ENCODE measurements at regions not wholly inside any gene's neighbourhood (a gene's known extent, or its start where the extent isn't known, plus 50 kb on each side); places are given as distances from the start of the nearest gene placed in this dataset.
"Not testable (repeated sequence)": the region's sequence is repeated elsewhere in the genome, so short reads cannot be mapped to it uniquely, and the experiment has no call there.

DNA sequence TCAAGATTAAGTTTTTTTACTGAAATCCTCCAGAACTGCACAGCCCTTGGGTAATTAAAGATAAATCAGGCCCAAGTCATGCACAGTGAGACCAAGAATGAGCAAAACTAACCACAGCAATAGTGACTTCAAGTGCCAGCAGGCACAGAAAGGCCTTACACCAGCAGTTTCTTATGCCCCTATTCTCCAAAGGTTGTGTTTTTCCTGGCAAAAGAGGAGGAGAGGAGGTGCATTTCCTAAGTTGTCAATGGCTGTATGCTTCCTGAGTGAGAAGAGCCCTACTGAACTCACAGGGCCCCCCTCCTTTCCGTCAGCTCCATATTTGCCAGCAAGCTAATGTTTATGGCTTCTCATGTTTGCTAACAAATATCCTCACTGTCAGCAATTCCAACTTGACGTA lies 418.7 kb upstream of the INTU start:
- DNase-seq = no peak

DNA sequence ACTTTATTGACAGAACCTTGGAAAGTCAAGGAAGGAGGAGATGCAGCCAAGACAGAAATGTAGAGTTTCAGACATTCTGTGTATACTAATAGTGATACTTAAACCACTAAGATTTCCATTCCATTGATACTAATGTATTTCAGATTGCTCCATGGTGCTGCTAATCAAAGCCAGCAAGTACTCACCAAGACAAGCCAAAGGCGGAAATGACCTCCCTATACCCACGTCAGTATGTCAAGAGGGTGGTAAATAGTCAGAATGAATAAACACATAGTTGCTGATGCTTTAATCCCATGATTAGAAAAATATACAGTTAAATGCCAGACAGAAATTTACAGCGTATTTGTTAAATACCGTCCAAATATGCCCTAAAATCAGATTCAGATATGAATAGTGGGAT lies 417.8 kb upstream of the INTU start:
- no peak for DNase-seq

DNA sequence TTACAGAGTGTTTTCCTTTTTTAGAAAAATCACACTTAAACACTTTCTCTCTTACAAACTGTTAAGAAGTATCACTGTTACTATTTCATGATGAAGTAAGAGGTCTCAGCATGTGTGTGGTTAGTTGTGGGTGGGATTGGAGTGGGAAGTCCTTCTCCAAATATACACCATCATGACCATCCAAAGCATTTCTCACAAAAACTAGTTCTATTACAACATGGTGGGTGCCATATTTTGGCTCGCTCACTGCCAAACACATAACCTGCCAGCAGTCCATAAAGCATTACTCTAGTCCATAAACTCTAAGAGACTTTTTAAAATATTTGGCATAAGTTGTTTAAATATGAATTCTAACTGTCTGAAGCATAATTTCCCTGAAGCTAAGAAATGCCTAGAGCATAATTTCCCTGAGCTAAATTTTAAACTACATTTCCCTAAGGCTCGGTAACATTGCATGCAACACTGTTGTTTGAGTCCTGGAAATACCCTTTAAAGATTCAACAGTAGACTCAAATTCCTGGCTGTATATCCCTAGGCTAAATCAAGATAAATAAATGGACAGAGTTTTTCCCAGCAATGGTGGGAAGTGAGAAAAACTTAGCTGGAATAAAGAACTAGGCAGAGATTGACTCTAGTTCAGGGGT lies 415.0 kb upstream of the INTU start:
- no peak for DNase-seq

DNA sequence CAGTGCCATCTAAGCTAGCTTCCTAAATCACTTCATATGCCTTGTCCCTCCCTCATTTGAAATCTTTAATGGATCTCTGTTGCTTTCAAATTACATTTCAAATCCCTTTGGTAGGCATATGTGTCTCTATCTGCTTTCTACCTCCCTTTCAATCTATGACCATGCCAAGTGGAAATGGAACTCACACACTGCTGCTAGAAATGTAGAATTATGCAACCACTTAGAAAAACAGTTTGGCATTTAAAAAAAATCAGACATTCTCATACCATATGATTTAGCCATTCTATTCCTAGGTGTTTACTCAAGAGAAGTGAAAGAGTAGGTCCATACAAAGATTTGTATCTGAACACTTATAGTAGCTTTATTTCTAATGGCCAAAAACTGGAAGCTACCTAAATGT lies 413.5 kb upstream of the INTU start:
- no peak for DNase-seq

DNA sequence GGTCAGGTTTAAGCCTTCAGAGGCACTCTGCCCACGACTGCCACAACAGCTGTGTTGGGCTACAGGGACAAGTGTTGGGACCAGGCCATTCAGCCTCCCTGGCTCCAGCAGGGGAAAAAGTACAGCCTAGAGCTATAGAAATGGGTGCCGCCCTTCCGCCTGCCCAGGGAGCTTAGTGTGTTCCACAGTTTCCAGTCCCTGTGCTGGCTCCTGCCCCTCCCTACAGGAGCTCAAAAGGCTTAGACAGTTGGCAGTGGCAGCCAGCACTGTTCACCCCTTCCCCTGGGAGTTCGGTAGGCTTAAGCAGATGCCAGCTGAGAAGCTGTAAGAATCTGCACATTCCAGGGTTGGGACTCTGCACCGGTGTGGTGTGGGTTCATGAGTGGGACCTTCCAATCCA lies 408.2 kb upstream of the INTU start:
- no peak for DNase-seq

DNA sequence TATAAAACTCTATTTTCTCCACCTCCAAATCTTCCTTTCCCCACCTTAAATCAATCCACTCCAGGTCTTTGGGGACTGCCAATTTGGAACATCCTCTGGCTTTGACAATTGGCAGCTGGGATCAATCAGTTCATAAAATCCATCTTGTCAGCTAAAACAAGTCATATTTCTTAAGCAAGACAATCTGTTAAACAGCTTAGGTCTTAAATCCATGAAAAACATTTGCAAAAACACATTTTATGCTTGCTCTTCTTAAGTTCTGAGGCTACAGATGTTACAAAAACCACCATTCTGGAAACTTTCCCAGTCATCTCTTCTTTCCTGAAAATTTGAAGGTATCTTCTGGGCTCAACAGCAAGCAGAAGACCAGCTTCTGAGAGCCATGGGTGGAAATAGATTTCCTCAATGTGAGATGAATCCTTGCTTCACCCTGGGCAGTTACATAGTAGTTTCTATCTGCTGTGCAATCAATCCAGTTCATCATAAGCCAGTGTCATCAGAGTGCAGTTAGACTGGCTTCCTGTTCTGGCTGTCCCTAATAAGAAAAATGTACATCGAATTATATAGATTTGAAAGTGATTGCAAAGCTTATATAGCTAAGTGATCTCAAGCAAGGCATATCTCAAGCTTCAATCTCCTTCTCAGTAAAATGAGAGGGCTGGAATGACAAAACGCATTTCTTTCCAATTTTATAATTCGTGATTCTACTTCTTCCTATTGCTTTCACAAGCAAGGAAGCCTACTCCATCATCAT lies 402.7 kb upstream of the INTU start:
- DNase-seq = no peak

DNA sequence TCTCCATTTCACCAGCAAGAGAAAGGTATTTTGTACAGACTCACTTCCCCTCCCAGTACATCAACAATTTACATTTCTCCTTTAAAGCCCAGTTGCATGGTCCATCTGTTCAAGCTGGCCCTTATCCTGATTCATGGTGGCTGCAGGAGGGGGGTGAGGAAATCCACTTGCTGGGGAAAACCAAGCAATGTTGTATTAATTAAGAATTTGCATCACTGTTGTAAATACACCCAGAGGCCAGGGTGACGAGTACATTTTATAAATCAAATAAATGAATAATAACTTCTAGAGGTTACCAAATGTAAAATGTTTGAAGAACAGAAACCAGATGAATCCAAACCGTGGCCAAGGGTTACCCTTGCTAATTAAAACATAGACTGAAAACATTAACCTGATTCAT lies 395.9 kb upstream of the INTU start:
- DNase-seq = no peak

DNA sequence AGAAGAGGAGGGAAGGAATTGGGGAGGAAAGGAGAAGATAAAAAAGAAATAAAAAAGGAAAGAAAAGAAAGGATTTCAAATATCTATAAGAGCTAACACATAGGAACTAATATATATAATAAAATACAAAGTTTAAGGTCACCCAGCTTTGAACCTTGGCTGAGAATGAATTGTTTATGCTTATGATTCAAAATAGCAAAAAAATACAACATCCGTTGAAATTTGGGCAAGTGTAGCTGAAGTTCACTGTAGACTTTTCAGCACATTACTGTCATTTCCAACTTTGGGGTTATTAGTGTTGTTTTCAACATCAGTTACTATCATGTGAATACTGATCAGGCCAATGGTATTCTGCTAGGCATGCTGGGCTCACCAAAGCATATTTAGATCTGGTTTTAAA lies 395.2 kb upstream of the INTU start:
- no peak for DNase-seq

DNA sequence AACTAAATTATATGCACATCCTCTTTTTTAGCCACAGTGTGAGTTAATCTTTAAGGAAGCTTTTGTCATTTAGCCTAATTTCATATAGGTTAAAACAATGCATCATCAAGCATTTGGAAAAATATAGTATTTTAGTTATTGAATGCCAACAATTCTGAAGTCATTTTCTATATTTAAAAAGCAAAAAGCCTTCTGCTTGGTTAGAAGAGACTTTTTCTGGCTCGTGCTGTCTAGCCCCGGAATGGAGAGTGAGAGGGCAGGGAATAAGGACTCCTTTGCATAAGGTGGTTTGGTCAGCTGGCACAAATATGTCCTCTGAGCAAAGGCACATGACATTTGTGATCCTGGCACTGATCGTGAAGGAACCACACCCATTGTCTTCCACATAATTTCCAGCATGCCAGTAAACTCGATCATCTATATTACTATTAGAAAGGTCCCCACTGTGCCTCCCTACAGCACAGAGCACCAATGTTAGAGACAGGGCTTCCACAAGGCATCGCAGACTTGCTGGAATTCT lies 393.7 kb upstream of the INTU start:
- no peak for DNase-seq

DNA sequence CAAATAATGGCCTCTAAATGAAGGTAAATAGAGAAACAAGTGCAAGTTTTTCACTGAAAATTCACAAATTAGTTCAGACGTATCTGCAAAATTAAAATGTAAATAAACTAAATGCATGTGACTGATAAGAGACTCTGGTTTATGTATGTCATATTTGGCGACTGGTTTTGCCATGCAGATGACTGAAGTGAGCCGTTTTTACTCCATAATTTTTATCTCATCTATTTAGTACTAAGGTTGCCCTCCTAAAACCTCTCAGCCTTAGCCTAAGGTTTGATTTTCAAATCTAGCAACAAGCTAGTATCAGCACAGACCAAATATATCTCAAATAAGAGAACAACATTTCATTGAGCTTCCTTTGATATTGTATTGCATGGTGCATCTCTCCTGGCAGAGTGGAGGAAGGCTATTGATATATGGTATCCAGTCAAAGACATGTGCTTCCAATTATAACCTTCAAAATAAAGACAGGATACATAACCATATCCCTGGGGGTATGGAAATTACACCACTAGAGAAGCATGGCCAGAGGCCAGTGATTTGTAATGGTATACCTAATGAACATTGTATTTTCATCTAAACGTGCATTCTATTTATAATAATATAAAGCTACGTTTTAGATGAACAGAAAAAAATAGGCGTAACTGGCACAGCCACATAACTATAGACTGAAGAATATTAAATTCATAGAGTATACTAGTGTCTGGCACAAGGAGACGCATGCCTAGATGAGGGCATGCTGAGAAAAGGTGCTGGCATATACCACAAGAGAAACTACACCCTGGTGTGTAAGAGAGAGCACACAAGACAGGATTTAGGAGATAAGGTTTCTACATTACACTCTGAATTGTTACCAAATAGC lies 392.6 kb upstream of the INTU start:
- no peak for DNase-seq

DNA sequence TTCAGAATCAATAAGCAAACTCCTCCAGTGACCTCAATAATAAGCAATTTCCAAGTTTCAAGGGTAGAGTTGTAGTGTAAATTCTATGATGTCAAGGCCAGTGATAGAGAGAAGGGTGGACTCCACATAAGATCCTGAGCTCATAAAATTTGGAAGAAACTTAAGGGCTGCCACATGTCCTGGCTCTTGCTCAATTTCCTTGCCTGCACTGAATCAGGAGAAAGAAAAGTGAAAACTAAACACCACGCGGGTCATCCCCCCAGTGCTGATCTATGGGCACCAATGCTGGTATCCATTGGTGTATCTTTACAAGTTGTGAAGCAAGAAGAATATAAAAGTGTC lies 392.0 kb upstream of the INTU start:
- DNase-seq = no peak

DNA sequence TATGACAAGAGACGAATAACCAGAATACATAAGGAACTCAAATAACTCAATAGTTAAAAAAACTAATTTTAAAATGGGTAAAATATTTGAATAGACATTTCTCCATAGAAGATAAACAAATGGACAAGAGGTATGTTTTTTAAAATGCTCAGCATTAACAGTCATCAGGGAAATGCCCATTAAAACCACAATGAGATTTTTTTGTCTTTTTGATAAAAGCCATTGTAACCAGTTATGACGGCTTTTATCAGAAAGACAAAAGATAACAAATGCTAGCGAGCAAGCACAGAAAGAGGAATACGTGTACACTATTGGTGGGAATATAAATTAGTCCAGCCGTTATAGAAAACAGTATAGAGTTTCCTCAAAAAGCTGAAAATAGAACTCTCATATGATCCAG lies 388.2 kb upstream of the INTU start:
- no peak for DNase-seq

DNA sequence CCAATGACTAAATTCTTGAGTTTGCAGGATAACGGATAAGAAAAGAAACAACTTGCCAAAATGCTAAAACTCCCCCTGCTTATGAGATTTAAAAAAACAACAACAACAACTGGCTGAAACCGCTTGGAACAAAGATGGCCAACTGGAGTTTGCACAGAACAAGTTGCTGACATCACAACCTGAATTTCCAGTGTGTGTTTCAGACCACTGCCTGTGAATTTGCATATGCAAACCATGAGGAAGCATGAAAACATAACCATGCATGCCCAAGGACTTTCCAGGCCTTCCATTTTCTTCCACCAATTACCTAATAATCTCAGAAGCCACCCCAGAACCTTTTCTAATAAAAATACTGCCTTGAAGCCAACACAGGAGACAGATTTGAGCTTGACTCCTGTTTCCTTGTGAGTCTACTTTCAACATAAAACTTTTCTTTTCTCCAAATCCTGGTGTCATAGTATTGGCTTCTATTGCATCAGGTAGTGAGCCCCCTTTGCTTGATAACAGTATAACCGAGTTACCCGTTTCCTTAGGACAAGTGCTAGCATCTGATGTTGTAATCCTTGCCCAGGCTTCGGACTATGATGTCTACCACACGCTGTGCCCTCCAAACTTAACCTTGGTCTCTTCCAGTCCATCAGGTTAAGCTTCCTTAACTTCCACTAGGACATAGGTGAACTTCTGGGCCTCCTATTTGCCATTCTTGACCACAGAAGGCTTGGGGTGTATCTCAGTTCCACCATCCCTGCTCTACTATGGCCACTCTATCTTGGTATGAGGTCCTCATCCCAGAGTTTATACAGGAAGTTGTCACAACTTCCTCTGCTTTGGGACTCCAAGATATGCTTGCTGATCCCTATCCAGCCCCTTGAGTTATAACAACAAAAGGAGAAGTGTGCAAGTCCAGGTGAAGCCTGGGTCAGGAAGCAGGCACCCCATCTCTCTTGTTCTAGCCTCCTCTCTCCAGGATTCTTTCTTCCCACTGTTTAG lies 385.5 kb upstream of the INTU start:
- DNase-seq = no peak

DNA sequence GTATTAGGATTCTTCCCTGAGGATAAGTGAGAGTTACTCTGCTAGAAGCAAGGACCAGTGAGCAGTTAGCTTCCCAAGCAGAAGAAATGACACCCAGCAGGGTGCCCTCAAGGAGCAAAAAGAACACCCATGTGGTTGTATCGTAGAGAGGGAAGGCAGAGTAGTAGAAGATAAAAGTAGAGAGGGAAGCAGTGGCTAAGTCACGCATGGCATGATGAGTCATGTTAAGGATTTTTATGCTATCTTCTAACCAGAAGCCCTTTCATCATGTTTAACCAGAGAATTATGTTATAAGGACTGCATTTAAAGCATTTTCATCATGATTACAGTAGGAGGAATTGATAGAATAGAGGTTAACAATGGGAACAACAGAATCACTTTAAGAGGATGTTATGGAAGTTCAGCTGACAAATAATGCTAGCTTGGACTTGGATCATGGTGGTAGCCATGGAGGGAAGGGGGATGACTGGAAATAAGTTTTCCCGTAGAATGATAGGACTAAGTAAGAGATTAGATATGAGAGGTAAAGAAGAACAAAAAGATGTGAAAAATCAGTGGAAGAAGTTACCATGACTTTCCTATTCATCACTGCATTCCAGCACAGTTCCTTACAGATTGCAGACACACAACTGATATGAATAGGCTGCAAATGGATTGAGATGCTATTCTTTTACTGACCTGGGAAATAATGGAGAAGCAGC lies 383.5 kb upstream of the INTU start:
- no peak for DNase-seq

DNA sequence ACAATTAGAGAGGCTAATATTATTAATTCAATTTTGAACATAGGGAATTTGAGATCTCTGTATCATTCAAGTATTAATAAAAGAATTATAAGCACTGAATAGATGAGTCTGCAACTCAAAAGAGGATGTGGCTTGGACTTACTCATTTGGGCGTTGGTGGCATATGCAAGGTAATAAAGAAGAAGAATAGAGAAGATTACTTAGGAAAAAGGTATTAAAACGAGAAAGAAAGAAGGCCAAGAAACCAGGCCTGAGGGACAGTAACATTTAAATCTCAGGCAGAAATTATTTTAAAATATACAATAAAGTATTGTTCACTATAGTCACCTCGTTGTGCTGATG lies 383.0 kb upstream of the INTU start:
- DNase-seq = no peak

DNA sequence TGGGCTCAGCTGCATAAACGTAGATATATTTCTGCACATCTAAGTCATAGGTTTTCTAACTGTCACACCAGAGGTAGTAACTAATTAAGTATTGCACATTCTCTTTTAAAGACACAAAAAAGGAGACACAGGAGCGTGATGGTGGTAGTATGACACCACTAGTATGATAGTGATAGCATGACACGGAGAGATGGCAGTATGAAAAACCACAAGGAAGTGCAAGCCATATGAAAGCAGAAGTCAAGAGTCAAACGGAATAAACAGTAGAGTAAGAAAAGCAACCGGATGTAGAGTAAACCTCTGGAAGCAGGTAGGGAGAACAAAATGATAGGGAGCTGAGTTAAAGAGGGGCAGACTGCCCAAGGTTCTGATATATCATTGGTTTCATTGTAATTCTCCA lies 382.2 kb upstream of the INTU start:
- DNase-seq = no peak

DNA sequence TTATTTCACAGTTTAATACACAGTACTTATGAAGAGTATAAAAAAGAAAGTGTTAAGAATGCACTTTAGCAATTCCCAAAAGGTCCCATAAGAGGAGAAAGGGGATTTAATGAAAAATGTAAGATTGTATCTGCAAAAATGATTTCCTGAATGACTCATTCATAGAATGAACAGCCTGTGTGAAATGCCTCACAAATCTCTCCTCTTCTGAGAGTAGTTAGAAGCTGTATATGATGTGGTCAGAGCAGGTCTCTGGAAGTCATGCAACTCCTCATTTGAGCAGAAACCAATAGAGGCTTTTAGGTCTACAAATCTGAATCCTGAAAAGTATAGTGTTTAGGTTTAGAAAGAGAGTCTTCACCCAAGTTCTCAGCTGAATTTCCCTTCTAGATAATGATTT lies 381.3 kb upstream of the INTU start:
- no peak for DNase-seq

DNA sequence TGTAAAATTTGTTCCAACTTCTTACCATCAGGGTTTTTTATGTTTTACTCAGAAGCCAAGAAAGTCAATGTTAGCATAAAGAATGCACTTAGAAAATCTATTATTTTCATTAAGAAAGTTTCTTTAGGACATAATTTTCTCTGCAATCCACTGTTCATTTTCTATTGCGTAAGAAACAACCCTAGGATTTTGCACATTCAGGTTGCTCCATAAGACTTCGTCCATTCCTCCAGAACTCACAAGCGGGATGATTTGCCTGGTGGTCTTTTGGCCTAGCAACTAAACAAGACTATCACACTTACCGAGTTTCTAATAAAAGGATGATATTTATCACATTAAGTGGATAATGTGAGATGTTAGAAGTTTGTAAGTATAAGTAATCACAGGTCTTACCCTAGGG lies 376.3 kb upstream of the INTU start:
- no peak for DNase-seq

DNA sequence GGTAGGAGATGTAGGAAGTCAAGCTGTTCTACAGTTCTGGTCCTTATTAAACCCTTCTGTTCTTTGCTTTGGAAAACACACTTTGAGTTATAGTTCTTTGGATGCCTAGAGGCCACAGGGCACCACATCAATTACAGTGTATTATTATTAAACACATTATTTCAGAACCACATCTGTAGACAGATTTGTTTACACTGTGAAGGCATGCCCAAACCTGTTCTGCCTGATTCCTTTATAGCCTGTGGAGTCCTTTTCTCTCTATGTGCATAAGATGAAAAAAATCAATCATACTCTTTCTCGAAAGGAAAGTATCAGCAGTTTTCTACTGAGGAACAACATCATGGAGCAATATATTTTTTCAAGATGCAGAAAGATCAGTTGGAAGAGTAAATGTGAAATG lies 371.3 kb upstream of the INTU start:
- no peak for DNase-seq

DNA sequence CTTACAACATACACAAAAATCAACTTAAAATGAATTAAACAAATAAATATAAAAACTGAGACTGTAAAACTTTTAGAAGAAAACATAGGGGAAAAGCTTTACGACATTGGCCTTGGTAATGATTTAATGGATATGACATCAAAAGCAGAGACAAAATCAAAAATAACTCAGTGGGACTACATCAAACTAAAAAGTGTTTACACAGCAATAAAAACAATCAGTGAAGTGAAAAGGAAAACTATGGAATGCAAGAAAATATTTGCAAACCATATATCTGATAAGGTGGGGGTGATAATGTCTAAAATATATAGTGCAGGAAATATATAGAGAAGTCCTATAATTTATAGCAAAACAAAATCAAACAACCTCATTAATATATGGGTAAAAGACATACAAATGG lies 364.4 kb upstream of the INTU start:
- no peak for DNase-seq

DNA sequence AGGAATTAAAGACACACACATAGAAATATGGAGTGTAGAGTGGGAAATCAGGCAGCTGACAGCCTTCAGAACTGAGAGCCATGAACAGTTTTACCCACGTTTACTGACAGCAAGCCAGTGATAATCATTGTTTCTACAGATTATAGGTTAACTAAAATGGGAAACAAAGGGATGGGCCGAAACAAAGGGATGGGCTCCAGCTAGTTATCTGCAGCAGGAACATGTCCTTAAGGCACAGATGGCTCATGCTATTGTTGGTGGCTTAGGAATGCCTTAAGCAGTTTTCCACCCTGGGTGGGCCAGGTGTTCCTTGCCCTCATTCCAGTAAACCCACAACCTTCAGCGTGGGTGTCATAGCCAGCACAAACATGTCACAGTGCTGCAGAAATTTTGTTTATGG lies 355.7 kb upstream of the INTU start:
- DNase-seq = not testable (repeated sequence)

DNA sequence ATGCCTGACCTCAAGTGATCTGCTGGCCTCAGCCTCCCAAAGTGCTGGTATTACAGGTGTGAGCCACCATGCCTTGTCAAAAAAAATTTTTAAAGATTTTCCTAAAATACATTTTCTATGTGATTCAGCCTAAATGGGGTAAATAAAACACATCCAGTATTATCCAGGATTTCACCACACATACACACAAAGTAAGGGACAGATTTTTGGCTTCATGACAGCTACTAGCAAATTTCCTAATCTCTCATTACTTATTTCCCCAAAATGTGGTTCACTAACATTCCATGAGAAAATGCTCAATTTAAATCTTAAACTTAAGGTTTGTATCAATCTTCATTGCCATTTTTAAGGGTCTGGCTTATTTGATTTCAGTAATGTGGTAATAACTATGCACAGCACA lies 348.5 kb upstream of the INTU start:
- DNase-seq = no peak
